ENCODE measurements at regions not wholly inside any gene's neighbourhood (a gene's known extent, or its start where the extent isn't known, plus 50 kb on each side); places are given as distances from the start of the nearest gene placed in this dataset.

DNA sequence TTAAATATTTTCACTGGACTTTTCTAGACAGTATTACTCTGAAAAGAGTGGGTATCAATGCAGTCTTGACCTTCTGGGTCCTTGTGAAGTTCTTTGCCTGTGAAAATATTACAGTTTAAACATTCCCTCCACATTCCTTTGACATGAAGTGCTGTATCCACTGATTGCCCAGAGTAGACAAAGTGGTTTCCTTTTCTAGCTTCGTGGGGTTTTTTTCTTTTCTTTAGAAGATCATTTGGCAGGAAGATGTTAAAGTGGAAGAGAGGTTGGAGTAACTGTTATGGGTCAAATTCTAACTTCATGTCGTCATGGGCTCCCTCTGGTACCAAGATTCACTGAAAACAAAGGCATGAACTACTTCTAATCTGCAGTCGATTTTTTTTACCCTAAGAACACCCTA, 496.9 kb downstream of the EPHA4 start:
- no peak for TF ChIP-seq CTCF (IDR thresholded peaks at IDR 0.05)
- TF ChIP-seq POLR2A (IDR thresholded peaks at IDR 0.05), result no peak

Data from body of pancreas (tissue), 4 donors.